GM21390 (cell line): ENCODE measurements at regions not wholly inside any gene's neighbourhood (a gene's known extent, or its start where the extent isn't known, plus 50 kb on each side); places are given as distances from the start of the nearest gene placed in this dataset.
"Not testable (repeated sequence)": the region's sequence is repeated elsewhere in the genome, so short reads cannot be mapped to it uniquely, and the experiment has no call there.

Source experiments
- ATAC-seq: cut with Tn5 transposase; IDR thresholded peaks from one replicate; pipeline ENCODE4 v1.9.1; 2021; ENCODE audit not compliant: unreplicated experiment

DNA sequence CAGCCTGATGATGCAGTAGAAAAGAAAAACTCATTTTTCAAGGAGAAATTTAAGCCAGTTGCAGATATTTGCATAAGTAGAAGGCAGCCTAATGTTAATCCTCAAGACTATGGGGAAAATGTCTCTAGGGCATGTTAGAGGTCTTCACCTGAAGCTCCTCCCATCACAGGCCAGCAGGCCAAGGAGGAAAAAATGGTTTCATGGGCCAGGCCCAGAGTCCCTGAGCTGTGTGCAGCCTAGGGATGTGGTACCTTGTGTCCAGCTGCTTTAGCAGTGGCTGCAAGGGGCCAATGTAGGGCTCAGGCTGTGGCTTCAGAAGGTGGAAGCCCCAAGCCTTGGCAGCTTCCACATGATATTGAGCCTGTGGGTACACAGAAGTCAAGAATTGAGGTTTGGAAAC lies 1946.7 kb upstream of the FLRT2 start:
- no peak for ATAC-seq

DNA sequence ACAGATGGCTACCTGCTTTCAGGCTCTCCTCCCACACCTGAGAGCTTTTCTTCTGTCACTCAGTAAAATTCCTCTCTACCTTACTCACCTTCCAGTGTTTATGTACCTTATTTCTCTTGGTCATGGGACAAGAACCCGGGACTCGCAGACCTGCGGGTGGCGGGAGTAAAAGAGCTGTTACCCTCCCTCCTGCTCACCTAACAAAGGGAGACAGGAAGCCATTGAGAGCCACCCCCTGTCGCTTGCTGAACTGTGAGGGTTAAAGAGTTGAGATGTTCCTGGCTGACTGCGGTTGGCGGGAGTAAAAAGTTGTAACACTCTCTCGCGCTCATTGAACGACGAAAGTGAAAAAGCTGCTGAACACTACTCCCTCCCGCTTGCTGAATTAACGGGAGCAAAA lies 1935.1 kb upstream of the FLRT2 start:
- ATAC-seq, result no peak

DNA sequence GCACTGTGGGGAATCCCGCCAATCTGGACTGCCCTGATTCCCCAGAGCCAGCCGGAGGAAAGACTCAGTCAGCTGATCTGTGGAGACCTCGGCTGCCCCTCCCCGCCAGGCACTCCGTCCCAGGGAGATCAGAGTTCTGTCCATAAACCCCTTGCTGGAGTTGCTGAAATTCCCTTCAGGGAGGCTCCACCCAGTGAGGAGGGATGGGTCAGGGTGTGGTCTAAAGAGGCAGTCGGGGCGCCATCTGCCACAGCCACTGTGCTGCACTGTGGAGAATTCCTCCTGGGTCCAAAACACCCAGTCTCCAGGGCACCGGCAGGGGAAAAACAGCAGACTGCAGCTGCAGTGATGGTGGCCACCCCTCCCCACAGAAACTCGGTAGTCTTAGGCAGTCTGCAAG lies 1922.3 kb upstream of the FLRT2 start:
- no peak for ATAC-seq

DNA sequence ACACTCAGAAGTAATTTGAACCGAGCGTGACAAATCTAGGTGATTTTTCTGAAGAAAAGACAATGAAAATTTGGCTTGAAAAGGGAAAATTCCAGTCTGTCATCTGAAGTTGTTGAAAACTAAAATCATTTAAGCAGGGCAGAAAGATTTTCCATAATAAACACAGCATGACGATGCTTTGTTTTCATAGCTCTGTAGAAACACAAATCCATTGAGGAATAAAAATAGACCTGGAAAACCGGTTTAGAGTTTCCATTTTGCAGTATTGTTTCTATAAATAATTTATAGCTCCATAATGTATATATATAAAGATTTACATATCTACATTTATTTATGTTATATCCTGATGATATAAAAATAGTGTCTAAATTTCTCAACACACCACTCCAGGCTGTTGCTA lies 1918.5 kb upstream of the FLRT2 start:
- ATAC-seq, result no peak

DNA sequence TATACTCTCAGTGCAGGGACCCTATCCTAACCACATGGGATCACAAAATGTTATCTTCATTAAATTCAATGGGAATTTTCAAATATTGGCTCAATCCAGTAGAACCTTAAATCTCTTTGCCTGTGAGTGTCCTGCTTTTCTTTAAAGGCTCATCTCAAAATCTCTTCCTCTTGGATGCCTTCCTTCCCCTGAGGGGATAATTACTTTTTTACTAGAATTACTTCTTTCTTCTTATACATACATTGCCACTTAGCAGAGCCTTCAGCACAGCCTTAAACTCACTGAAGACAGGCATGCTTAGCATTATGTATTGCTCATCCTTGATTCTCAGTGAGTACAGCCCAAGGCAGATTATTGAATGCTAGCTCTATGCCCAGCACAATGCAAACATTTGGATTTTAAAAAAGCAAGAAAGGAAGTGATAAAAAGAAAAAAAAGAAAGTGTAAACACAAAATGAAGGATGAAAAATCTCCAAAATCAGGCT lies 1918.0 kb upstream of the FLRT2 start:
- ATAC-seq, result no peak

DNA sequence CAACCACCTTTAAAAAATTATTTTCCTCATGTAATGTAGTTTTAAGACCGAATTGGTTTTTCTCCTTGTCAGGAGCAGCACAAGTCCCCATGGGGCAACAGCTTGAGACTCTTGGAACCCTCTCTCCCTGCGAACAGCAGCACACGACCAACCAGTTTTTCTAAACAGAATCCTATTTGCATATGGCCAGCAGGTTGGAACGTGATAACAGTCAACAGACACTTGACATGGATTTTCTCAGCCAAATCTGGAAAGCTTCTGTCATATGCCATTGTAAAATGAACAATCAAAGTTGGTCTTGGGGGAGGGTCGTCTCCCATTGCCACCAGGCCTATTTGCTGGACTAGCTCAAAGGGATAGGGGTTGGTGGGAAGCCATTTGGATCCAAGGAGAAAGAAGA lies 1915.0 kb upstream of the FLRT2 start:
- no peak for ATAC-seq

DNA sequence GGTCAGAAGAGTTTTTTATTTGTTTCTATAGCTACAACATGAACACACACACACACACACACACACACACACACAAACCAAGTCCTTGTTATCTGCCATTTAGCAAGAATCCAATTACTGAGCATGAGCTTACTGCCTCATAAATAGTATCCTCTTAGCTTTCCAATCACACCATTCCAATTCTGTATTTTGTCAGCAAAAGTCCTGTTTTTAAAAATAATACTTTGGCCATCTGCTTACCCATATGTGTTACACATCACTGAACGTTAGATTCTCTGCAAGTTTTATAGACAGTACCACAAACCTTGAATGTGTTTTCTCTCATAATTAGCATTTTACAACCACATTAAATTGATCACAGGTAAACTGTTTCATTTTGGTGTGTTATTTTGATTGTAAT lies 1905.4 kb upstream of the FLRT2 start:
- no peak for ATAC-seq

DNA sequence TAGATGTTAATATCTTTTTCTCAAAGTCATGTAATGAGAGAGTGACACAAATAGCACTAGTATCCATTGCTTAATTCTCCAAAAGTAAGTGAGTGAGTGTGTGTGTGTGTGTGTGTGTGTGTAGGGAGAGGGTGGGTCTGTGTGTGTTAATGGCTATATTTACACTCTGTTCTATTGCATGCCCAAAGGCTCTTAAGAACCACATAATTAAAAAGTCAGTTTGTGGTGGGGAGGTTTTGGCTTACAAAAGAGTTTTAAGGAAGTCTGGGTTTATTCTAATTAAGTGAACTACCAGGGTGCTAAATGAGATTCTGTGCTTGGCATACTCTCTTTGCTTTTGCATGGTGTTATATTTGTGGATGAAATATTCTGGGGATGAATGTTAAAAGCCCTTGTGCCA lies 1897.6 kb upstream of the FLRT2 start:
- no peak for ATAC-seq

DNA sequence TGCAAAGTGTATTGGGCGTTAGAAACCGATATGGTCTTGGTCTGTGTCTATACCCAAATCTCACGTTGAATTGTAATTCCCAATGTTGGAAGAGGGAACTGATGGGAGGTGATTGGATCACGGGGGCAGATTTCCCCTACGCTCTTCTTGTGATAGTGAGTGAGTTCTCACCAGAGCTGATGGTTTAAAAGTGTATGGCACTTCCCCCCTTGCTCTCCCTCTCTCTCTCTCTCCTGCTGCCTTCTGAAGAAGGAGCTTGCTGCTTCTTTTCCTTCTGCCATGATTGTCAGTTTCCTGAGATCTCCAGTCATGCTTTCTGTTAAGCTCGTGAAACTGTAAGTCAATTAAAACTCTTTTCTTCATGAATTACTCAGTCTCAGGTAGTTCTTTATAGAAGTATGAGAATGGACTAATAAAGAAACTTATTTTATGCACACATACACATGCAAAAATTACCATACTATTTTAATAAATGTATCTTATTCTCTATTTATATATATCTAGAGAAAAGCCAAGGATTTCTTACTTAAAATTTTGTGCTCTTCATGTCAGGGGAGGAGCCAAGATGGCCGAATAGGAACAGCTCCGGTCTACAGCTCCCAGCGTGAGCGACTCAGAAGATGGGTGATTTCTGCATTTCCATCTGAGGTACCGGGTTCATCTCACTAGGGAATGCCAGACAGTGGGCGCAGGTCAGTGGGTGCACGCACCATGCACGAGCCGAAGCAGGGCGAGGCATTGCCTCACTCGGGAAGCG lies 1891.0 kb upstream of the FLRT2 start:
- no peak for ATAC-seq

DNA sequence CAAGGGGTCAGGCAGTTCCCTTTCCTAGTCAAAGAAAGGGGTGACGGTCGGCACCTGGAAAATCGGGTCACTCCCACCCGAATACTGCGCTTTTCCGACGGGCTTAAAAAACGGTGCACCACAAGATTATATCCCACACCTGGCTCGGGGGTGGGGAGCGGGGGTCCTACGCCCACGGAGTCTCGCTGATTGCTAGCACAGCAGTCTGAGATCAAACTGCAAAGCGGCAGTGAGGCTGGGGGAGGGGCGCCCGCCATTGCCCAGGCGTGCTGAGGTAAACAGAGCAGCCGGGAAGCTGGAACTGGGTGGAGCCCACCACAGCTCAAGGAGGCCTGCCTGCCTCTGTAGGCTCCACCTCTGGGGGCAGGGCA lies 1890.5 kb upstream of the FLRT2 start:
- not testable (repeated sequence) for ATAC-seq

DNA sequence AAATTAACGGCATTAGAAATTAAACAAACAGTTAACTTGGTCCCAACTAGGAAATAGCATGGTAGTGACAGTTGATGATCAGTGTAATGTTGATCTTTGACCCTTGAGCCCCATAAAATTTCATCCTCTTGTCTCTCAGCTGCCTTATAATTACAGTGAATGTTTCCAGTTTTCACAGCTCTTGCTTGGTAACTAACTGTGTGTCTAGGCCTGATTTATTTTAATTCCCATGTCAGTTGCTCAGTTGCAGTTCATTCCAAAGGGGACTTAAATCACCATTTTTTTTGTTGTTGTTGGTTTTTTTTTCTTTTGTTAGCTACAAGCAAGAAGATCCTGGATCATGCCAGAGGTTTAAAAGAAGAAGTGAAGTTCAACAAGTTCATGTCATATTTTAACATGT lies 1883.7 kb upstream of the FLRT2 start:
- ATAC-seq, result no peak

DNA sequence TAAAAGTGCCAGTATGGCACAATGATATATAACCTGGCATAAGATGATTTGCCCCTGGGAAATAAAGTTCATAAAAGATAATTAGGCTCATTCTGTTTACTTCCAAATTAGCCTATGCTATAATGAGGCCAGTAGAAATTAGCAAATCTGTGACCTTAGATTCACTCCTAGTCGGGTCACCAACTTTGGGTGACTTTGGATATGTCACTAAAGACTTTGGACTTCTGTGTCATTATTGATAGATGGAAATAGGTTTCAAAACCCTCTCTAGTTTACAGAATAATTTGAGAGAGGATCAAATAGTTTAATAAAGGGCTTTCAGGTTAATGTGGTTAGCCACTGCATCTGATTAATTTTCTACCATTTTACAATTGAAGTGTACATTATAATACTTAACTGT lies 1869.3 kb upstream of the FLRT2 start:
- no peak for ATAC-seq

DNA sequence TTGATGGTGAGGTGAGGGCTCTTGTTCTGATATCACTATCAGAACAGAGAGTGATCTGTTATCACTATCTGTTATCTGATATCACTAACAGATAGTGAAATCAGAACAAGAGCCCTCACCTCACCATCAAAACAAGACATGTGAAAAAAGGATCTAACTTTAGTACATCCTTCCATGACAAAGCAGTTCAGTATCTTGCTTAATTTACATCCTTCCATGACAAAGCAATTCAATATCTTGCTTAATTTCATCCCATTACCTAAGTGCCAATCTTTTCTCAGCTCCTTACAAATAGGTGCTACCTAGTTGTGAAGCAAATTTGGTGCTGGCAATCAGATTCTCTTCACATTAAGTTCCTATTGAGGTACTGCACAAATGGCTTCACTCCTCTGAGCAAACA lies 1865.6 kb upstream of the FLRT2 start:
- ATAC-seq, result no peak

DNA sequence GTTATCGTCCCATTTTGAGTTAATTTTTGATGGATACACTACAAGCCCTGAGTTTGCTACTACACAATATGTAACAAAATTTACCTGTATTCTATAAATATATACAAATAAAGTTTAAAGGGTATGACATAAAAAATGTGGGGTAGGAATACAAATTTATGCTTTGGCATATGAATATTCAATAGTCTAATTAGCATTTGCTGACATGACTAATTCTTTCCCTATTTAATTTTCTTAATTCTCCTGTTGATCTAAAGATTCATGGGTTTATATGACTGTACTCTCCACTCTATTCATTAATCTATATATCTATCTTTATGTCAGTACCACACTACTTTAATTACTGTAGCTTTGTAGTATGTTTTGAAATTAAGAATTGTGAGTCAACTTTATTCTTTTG lies 1840.7 kb upstream of the FLRT2 start:
- no peak for ATAC-seq

DNA sequence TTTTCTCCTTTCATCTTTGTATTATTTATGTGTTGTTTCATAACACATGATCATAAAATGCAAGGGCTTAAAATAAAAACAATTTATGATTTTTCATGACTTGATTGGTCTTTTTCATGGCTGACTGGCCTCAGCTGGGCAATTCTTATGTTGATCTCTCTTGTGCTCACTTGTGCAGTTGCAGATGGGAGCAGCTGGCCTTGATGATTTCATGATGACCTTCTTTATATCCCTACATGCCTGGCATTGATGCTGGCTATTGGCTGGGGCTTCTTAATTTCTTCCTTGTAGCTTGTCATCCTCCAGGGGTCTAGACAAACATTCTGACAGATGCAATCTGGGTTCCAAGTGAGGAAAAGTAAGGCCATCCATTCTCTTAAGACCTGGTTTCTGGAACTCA lies 1832.8 kb upstream of the FLRT2 start:
- ATAC-seq, result no peak

DNA sequence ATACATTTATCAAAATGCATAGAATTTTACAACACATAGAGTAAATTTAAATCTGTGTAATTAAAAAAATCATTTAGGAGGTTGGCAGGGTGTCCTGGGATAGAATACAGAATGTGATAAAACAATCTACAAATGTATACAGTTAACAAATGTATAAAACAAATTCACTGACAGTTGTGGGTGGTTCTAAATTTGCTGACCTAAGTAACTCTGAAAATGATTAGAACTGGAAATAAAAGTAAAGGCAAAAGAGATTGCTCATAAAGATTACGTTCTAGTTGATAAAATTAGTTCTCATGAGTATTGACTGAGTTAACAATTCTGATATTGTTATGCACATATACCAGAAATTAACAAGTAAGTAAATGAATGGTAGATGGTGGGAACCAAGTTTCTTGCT lies 1827.3 kb upstream of the FLRT2 start:
- no peak for ATAC-seq

DNA sequence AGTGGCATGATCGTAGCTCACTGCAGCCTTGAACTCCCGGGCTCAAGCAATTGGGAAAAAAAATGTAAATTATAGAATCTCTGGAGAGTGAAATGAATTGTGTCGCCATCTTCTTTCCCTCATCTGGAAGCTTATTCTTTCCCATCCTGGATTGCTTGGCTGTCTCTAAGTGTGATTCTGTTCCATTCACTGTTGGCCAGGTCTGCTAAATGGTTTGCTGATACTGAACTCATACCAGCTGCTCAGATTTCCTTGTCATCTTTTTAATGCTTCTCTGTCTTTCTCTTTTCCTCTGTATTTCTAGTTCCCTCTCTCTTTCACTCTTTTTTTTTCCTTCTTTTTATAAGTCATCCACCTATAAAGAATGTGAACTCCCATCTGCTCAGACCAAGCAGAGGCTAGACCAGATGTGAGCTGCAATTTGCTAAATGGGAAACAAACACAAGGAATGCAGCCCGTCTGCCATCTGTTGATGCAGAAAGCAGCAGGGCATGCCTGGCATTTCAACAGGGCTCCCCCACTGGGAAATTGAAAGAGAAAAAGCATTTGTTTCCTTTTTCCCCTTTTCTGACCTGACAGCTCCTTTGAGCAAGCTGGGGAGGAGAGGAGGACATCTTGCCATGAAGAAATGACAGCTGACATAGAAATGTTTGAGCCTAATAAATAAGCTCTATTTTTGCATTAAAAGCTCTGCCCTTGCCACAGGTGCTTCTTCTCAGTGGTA lies 1823.6 kb upstream of the FLRT2 start:
- ATAC-seq, result no peak

DNA sequence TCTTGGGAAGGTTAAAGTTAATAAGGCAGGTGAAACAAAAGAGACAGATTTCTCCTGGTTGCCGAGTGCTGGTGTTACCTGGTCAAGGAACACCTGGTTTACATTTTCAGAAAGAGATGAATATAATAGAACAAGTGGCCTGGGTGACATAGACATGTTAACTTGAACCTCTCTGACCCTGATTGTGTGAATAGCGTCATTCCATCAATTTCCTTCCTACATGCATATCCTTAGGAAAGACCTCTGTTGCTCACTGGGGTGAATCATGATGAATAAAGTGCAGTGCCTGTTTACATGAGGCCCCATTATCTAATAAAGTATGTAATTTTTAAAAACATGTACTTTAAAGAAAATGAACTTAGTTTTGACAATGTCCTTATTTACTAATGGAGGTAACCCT lies 1822.9 kb upstream of the FLRT2 start:
- ATAC-seq, result no peak

DNA sequence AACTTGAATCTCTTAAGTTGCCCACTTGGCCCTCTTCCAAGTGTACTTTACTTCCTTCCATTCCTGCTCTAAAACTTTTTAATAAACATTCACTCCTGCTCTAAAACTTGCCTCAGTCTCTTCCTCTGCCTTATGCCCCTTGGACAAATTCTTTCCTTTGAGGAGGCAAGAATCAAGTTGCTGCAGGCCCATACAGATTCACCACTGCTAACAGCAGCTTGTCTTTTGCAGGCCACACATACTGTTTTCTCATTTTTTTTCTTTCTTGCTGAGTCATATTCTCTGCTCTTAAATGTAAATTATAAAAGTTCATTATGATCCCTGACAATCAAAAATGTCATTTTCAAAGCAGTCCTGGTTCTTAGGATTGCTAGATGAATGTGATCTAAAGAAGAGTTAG lies 1820.8 kb upstream of the FLRT2 start:
- ATAC-seq, result no peak

DNA sequence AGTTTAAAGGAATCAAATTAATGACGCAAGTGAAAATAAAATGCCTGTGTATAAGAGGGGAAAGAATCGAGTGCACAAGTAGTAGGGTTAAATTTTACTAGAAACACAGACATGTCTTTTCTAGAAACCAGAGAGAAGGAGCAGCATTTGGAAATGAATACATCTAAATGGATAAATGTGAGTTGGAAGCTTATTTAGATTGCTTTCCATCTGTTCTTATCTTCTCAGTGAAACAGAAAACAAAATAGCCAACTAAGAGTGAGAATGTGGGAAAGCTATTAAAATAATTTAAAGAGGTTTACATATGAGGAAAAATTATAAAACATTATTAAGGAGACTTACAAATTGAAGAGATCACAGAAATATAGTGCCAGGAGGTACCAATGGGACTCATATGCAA lies 1818.9 kb upstream of the FLRT2 start:
- ATAC-seq, result no peak

DNA sequence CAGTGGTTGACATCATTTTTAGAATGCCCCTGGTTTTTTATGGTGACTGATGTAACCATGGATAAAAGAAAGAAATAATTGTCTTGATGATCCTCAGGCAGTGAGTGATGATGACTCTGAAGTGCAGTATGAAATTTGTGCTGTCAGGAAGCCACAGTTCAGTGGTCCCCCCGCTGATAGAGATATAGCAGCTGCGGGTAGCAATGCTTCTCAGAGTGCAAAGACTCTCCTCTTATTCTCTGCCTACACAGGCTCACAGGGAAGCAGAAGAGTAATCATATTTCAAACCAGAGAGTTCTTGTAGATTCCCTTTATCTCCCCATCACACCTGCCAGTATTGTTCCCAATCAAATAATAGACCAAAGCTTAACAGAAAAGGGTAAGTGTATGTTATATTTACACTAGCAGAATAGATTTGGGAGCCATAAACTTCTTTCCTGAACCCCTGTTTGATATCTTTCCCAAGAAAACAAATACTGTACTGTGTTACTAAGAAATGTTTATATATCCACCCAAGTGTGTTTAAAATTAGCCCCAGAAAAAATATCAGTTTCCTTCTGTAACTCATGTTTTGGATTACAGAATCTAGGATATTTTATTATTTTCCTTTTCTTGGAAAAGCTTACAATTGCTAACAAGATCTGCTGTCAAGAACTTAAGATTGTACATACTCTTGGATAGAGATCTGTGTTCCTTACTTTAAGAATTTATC lies 1817.4 kb upstream of the FLRT2 start:
- no peak for ATAC-seq

DNA sequence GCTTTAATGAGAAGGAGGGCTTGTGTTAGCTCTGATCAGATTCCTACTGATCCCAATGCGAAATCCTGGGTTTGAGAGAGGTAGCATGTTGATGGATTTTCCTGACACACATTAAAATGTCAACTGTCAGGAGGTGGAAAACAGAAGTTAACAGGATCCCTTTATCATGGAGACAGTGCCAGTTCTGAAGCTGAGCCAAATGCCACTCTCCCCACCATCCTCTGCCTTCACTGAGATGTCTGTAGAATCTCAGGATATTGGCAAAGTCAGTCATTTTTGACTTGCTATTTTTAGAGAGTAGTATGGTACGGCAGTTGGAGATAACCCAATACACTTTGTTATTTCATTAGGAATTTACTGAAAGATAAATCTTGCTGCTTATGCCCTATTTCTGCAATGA lies 1816.2 kb upstream of the FLRT2 start:
- no peak for ATAC-seq
